HG02981 (cell line): ENCODE measurements at regions not wholly inside any gene's neighbourhood (a gene's known extent, or its start where the extent isn't known, plus 50 kb on each side); places are given as distances from the start of the nearest gene placed in this dataset.

ENCODE experiments used
- ATAC-seq: cut with Tn5 transposase; IDR thresholded peaks from one replicate; pipeline ENCODE4 v1.9.1; 2021; ENCODE audit warnings: mild to moderate bottlenecking, moderate library complexity; ENCODE audit not compliant: unreplicated experiment

DNA sequence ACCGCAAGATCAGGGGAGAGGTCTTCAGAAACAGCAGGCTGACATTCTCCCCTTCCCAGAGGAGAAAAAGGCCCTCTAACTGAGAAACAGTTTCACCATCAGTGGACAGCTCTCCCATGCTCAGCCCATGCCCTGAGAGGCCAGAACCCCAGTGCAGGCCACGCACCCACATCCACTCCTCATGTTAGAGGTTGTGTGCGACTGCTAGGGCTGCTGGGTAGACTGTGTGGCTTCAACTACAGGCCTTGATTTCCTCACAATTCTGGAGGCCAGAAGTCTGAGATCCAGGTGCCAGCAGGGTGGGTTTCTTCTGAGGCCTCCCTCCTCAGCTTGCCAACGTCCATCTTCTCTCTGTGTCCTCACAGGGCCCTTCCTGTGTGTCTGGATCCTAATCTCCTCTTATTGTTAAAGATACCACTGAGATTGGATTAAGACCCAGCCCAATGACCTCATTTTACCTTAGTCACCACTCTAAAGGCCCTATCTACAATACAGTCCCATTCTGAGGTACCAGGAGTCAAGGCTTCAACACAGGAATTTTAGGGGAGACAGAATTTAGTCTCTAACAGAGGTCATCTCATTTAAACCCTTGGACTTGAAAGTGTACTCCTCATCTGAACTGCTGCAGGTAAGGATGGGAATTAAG, 67.7 kb upstream of the CD93 start:
- ATAC-seq: no peak

- ATAC-seq: no peak
These were observed 66.8 kb upstream of the CD93 start for GRCh38 chr20:23152902-23153301.

DNA sequence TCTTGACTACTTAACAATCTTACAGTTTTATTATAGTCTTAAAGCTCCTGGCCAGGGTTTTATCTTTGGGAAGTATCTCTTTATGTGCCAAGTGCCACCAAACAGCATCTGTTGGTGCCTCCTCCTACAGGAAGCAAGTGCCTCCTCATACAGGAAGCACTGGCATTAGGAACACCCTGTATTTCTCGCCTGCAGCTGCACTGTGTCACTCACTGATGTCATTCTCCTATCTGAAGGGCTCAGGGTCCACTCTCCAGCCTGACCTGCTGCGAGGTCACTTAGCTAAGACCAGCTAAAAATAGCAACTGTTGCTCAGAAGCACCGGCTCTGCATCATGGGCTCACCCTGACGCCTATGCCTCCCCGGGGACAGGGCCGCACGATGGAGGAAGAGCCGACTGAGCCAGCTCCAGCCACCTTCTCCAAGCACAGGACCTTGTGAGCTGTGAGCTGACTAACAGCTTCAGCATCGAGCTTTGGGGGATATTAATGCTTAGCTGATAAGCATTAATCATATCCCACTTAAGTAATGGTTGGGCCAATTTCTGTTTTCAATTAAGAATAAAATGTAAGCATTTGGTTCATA, 66.3 kb upstream of the CD93 start:
- ATAC-seq: no peak

DNA sequence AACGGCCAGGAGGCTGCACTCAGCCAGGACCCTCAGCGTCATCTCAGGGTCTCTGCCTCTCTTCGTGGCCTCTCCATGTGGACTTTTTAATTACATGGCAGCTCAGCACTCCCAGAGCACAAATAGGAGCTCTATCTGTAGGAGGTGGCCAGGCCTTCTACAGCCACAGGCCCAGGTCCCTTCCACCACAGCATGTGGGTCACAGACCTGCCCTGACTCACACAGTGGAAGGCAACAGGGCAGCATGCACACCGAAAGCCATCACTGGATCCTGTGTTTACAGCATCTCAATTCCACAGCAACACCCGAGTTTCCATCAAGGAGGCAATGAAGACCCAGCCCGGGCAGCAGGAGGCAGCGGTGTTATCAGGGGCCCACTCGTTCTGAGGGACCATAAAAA, 65.8 kb upstream of the CD93 start:
- ATAC-seq: no peak

DNA sequence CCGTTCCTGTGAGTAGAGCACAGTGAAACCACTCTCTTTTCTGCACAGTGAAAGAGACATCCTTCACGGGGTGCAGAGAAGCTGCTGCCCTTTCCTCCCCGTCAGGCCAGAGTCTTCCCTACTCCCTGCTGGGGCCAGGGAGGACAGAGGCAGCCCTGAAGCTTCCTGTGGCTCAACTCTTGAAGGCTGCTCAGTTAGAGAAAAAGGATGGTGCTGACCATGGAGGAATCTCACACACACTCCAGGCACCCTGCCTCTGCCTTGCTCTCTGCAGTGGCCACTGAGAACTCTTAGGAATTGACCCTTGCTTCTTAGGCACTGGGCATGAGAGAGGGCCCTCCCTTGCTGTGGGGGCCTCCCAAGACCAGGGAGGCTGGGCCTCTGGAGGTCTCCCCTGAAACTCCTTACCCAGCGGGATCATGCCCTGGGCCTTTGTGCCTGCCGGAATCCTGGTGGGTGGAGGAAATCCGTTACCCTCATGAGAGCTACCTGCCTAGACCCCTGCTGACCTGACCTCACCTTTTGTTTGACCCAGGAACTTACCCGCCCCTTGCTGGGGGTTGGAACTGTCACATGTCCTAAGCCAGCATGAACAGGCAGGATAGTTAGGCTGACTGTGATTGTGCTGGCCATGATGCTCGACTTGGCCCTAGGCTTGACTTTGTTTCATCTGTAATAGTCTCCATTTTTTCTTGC, 65.0 kb upstream of the CD93 start:
- ATAC-seq: no peak

DNA sequence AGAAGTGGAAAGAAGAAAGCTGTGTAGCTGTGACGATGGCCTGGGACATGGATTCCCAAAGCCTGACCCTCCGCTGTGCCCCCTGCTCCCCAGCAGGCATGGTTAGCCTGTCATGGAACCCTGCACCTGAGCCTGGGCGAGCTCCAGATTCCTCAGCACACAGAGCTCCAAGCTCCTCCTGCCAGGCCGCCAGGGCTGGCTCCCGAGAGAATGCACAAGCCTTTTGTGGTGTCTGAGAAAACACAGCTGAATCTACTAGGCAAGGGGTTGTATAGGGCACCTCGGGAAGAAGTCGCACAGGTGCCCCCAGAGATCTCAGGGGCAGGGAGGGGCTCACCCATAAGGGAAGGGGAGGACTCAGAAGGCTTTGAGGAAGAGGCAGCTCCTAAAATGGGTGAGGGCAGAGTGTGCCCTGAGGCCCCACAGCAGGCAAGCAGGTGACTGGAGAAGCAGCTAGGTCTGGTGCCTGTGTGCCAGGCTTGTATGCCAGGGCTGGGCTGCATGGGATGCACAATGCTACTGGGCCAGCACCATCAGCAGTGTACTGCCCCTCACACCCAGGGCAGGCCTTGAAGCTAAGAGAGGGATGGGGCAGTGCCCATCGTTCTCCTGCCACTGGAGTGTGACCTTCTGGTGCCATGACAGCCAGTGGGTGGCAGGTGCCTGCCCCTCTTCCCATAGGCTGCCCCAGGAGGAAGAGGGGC, 64.3 kb upstream of the CD93 start:
- ATAC-seq: no peak

DNA sequence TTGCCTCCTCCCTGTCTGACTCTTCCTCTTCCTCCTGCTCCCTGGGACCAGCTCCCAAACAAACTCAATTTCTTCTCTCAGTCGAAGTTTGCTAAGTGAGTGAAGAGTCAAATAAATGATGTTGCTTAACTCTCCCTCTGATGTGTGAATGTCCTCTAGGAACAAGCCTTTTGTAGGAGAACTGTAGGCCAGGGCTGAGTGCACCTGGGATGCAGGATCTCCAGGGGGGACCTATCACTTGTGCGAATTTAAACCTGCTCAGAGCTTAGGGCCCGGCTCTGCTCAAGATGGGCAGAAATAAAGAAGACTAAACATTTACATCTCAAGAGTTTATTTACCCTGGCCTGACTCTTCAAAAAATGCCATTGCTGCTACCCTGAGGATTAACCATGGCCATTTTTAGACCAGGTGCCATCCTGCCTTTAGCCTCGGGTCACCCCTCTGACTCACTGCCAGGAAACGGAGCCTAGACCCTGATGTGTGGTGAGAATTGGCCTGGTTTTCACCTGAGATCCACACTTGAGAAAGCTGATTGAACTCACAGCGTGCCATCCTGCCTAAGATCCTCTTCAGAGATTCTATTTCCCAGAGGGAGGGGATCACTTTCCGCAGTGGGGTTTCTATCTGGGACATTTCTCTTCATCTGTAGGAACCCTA, 63.6 kb upstream of the CD93 start:
- ATAC-seq: no peak

DNA sequence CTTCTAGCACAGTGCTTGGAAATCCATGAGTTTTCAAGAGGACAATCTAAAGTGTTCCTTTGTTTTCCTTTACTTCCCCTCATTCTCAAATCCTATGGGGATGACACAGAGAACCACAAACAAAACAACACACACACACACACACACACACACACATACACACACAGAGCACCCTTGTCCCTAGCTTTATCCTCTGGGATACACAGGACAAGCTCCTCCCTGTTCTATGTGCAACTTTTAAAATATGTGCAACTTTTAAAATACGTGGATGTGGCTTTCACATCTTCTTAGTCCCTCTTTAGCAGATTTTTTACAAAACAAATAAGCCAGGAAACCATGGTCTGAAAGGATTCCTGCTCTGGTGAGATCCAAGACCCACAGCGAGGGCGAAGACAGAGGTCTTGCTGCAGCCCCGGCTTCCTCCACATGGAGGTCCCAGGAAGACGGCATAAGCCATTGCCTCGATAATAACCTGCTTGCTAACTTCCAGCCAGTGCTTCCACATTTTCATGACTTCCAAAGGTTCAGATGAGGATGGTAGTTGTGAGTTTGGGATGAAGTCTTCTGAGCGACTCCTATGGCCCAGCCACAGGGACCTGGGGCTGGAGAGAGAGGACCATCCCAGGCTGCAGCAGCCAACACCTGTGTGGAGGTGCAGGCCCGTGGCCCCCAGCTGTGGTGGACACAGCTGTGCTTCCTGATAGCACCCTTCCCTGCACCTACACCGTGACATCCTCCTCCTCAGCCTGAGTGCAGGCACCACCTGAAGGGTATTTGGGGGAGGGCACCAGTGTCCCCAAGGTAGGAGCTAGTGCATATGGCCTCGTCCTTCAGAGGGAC, 62.8 kb upstream of the CD93 start:
- no peak for ATAC-seq

GRCh38 chr20:23147964-23148730, 62.0 kb upstream of the CD93 start:
- ATAC-seq: peak; percentile 40

- no peak for ATAC-seq
These were observed 61.5 kb upstream of the CD93 start for GRCh38 chr20:23147647-23147963.

- no peak for ATAC-seq
These were observed 60.9 kb upstream of the CD93 start for GRCh38 chr20:23146857-23147637.

GRCh38 chr20:23146181-23146580, 60.1 kb upstream of the CD93 start:
- no peak for ATAC-seq

- ATAC-seq: no peak
These were observed 59.2 kb upstream of the CD93 start for GRCh38 chr20:23145281-23145700.

DNA sequence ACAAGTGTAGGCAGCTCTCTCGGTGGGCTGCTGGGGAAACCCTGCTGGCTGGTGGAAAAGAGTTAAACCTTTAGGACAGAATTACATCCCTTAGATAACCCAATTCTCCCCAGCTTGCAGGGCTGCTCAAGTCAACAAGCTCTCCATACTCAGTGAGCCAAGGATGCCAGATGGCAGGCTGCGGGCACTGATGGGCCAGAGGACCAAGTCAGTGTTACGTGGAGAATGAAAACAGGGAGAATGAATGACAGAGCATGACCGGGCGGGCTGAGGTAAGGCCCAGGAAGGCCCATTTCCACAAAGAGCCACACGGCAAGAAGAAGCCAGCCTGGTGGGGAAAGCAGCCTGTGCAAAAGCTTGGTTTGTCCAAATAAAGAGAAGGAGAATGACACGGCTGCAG, 58.7 kb upstream of the CD93 start:
- ATAC-seq: no peak

DNA sequence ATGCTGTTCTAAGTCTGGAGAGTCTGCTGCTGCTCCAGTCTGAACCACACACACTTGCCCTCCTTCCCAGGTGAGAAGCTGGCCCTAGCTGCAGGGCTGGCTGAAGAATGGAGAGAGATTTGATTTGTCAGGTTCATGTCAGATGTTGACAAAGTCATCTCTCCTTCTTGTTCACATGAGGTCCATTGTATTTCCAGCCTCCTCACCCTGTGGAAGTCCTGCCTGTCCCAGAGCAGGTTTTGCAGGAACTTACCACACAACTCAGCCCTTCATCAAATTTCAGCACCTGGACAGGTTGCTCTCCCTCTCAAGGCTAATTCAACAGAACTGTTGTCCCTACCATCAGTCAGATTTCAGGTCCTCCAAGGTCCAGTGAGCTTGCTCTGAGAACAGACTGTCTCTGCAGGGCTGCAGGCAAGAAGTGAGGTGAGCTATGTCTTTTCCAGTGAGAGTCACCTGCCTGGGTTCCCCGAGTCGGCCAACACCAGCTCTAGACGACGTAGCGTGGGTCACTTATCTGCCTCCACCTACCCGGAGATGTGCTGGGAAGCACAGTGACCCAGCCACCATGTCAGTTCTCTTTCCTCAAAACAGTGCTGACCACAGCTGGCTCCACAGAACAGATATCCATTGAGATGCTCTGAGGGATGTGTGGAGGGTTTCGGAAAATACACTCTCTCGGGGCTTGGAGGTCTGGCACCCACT, 58.0 kb upstream of the CD93 start:
- ATAC-seq: no peak

DNA sequence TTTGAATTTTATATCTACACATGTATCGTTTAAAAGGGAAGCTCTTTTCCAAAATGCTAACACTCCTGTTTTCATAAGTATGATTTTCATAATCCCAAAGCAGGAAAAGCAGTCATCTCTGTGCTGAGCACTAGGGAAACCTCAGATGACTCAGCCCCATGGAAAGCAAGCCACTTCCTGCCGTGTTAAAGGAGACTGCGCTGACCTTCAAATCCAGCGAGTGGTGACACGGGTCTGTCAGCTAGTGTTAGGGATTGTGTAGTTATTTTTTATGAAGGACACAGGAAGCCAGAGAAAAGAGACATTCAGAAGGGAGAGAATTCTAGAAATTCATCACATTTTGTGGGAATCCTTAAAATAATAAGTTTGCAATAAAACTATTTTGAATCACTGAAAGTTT, 57.0 kb upstream of the CD93 start:
- ATAC-seq: no peak

GRCh38 chr20:23142162-23143050, 56.3 kb upstream of the CD93 start:
- ATAC-seq: peak; percentile 62
